HCT116 (cell line): ENCODE measurements at regions not wholly inside any gene's neighbourhood (a gene's known extent, or its start where the extent isn't known, plus 50 kb on each side); places are given as distances from the start of the nearest gene placed in this dataset.

Experiments used
- ATAC-seq: fragments of 200-7000 bp; cut with Tn5 transposase; 2 replicates; pipeline ENCODE4 v1.9.1; 2020; ENCODE audit warnings: mild to moderate bottlenecking, moderate library complexity
- BruUV-seq: library from RNA; stranded (reverse); fragments of 400-500 nt; replicated peaks from 2 replicates; lab custom pipeline; 2021; lab: Mats Ljungman, UMichigan
- CTCF ChIA-PET: fragments of 300-600 bp; sonication (Branson Sonifier 250); formaldehyde crosslinking; loops from one replicate; lab custom pipeline; 2021; ENCODE audit warnings: antibody characterized with exemption; lab: Charles Lee
- POLR2A ChIA-PET: fragments of 300-600, 350-600 bp; sonication (Branson Sonifier 250); formaldehyde crosslinking; loops from one replicate; lab custom pipeline; 2021; ENCODE audit warnings: antibody characterized with exemption; lab: Charles Lee
- RAD21 ChIA-PET, 2 experiments: fragments of 300-600 bp; sonication (Branson Sonifier 250); formaldehyde crosslinking; loops; one replicate each; lab custom pipeline; 2023; ENCODE audit warnings: low total read pairs in 2 of 2; ENCODE audit not compliant: uncharacterized antibody in 2 of 2, unreplicated experiment in 2 of 2, low non-redundant PET in 1 of 2; lab: Charles Lee
- DNase-seq: peaks from one replicate; pipeline ENCODE4 v3.0.0-alpha.2; 2010; ENCODE audit warnings: low read depth, low spot score
- H2AFZ ChIP-seq: fragments of 200-600 bp; shearing (Covaris generic), sonication (generic); 2 replicates; pipeline ENCODE4 v1.6.1; 2017; ENCODE audit warnings: low read depth, mixed run types, mixed read lengths, antibody characterized with exemption, low read length; ENCODE audit not compliant: poor library complexity, severe bottlenecking
- H3K27ac ChIP-seq: 2 replicates; pipeline ENCODE4 v1.5.1; 2012; ENCODE audit warnings: low read depth, low read length
- H3K27me3 ChIP-seq: fragments of 200-600 bp; sonication (generic); 2 replicates; pipeline ENCODE4 v1.6.1; 2016; ENCODE audit warnings: mixed run types, low read length, mixed read lengths; ENCODE audit not compliant: insufficient read depth
- H3K36me3 ChIP-seq, 2 experiments: fragments of 200-500 bp in 1 of 2; fragments of 200-600 bp in 1 of 2; sonication (Bioruptor generic) in 1 of 2; sonication (generic) in 1 of 2; 2 replicates each; pipeline versions ENCODE4 v1.5.1 to v1.6.1; 2014 to 2016; ENCODE audit warnings: low read length in 2 of 2, inconsistent platforms in 1 of 2, mixed read lengths in 1 of 2, mixed run types in 1 of 2; ENCODE audit not compliant: insufficient read depth in 2 of 2, control insufficient read depth in 1 of 2
- H3K4me1 ChIP-seq, 2 experiments: fragments of 200-600 bp in 1 of 2; sonication (generic) in 1 of 2; 2 replicates each; pipeline versions ENCODE4 v1.5.1 to v1.6.1; 2012 to 2017; ENCODE audit warnings: low read length in 2 of 2, inconsistent platforms in 1 of 2, mild to moderate bottlenecking in 1 of 2, mixed read lengths in 1 of 2, mixed run types in 1 of 2, moderate library complexity in 1 of 2; ENCODE audit not compliant: insufficient read depth in 2 of 2, control insufficient read depth in 1 of 2
- H3K4me2 ChIP-seq: fragments of 200-600 bp; sonication (generic); 2 replicates; pipeline ENCODE4 v1.6.1; 2017; ENCODE audit warnings: mixed run types, low read length, mixed read lengths
- H3K4me3 ChIP-seq, 2 experiments: fragments of 200-600 bp in 1 of 2; sonication (generic) in 1 of 2; replicated peaks in 1 of 2; 2 replicates each; pipeline ENCODE4 v1.5.1; 2011 to 2016; ENCODE audit warnings: low read length in 2 of 2, control low read depth in 1 of 2, low read depth in 1 of 2, mild to moderate bottlenecking in 1 of 2, mixed read lengths in 1 of 2, mixed run types in 1 of 2
- H3K79me2 ChIP-seq: fragments of 200-600 bp; sonication (generic); 2 replicates; pipeline ENCODE4 v1.6.1; 2017; ENCODE audit warnings: mild to moderate bottlenecking, mixed run types, low read length, moderate library complexity, mixed read lengths; ENCODE audit not compliant: insufficient read depth
- H3K9ac ChIP-seq: fragments of 200-600 bp; sonication (generic); 2 replicates; pipeline ENCODE4 v1.6.1; 2016; ENCODE audit warnings: low read length, mixed read lengths
- H3K9me2 ChIP-seq: fragments of 200-600 bp; sonication (generic), shearing (Covaris generic); 2 replicates; pipeline ENCODE4 v1.6.1; 2017; ENCODE audit warnings: mixed run types, mild to moderate bottlenecking, moderate library complexity; ENCODE audit not compliant: insufficient read depth
- H3K9me3 ChIP-seq, 2 experiments: fragments of 200-500 bp in 1 of 2; fragments of 200-600 bp in 1 of 2; sonication (Bioruptor generic) in 1 of 2; sonication (generic) in 1 of 2; 2 replicates each; pipeline ENCODE4 v1.6.1; 2014 to 2017; ENCODE audit warnings: low read length in 2 of 2, mixed read lengths in 2 of 2, inconsistent platforms in 1 of 2, low read depth in 1 of 2, mild to moderate bottlenecking in 1 of 2, mixed run types in 1 of 2, moderate library complexity in 1 of 2; ENCODE audit not compliant: control insufficient read depth in 1 of 2, insufficient read depth in 1 of 2
- H4K20me1 ChIP-seq: fragments of 200-600 bp; sonication (generic), shearing (Covaris generic); 2 replicates; pipeline ENCODE4 v1.6.1; 2017; ENCODE audit warnings: mixed run types, mild to moderate bottlenecking, moderate library complexity; ENCODE audit not compliant: insufficient read depth
- ATF3 ChIP-seq: IDR thresholded peaks from 2 replicates; pipeline ENCODE4 v1.6.1; 2012
- CEBPB ChIP-seq: IDR thresholded peaks from 2 replicates; pipeline ENCODE4 v1.6.1; 2012; ENCODE audit warnings: low read depth
- EZH2 ChIP-seq: fragments of 200-600 bp; sonication (generic); IDR thresholded peaks from 2 replicates; pipeline ENCODE4 v1.6.1; 2017; ENCODE audit warnings: antibody characterized with exemption, mixed run types
- EZH2phosphoT487 ChIP-seq: fragments of 200-600 bp; IDR thresholded peaks from 2 replicates; pipeline ENCODE4 v1.6.1; 2018; ENCODE audit warnings: antibody characterized with exemption, borderline replicate concordance
- FOSL1 ChIP-seq: IDR thresholded peaks from 2 replicates; pipeline ENCODE4 v1.6.1; 2012; ENCODE audit warnings: low read depth
- POLR2A ChIP-seq: IDR thresholded peaks from 2 replicates; pipeline ENCODE4 v1.7.0; 2011; ENCODE audit warnings: borderline replicate concordance; ENCODE audit not compliant: insufficient read depth, insufficient read length; ENCODE audit errors: extremely low read depth
- RAD21 ChIP-seq: IDR thresholded peaks from 2 replicates; pipeline ENCODE4 v1.6.1; 2012; ENCODE audit warnings: low read depth, mild to moderate bottlenecking
- SIN3A ChIP-seq: IDR thresholded peaks from 2 replicates; pipeline ENCODE4 v1.6.1; 2012; ENCODE audit warnings: low read depth
- SP1 ChIP-seq: IDR thresholded peaks from 2 replicates; pipeline ENCODE4 v1.6.1; 2012; ENCODE audit warnings: low read depth
- TCF7L2 ChIP-seq: IDR thresholded peaks from 2 replicates; pipeline ENCODE4 v1.7.0; 2011; ENCODE audit warnings: borderline replicate concordance, inconsistent platforms; ENCODE audit not compliant: insufficient read depth, insufficient read length; ENCODE audit errors: extremely low read depth
- YY1 ChIP-seq: IDR thresholded peaks from 2 replicates; pipeline ENCODE4 v1.6.1; 2011; ENCODE audit warnings: low read length, low read depth, moderate library complexity, mild to moderate bottlenecking; ENCODE audit not compliant: insufficient replicate concordance; ENCODE audit errors: extremely low read depth
- ZFX ChIP-seq: fragments of 450-650 bp; IDR thresholded peaks from 2 replicates; pipeline ENCODE4 v1.6.1; 2017
- ZNF274 ChIP-seq: fragments of 200-500 bp; sonication (Bioruptor generic); IDR thresholded peaks from 2 replicates; pipeline ENCODE4 v1.6.1; 2014; ENCODE audit warnings: mild to moderate bottlenecking, low read depth, low read length, inconsistent platforms
- intact Hi-C: fragments of 100-400 bp; cut with micrococcal nuclease; formaldehyde crosslinking; loops from 2 replicates; pipeline ENCODE4 v1.10.0; 2022

DNA sequence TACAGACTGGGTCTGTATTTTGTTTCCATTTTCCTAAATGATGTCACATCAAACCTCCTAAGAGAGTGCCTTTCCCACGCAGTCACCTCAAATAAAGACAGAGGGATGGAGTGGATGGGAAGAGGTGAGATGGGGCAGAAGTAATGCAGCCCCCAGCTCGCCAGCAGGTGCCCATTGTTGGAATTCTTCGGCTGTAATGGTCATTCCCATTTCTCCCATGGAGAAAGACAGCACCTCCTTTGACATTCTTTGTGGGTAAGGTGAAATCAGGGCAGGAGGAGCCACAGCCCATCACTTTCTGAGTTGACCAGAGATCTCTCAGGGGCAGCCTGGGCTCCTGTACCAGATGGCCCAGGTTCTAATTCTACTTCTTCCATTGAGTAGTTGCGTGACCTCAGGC lies 84.4 kb upstream of the NR2F2 start:
- intact Hi-C loops: no loop called here
- Histone ChIP-seq H3K9me2 (no peaks in the 10 kb centered on the region), H3K27ac (no peak overlapping the region), H3K36me3 (no peaks in the 10 kb centered on the region; a peak in 1 of 4 replicates), H3K27me3 (no peaks in the 10 kb centered on the region), H3K9ac (no peak overlapping the region), H3K4me3 (no peak overlapping the region), H3K79me2 (no peaks in the 10 kb centered on the region), H3K9me3 (no peaks in the 10 kb centered on the region), H3K4me1 (peaks cover 0 to 4% of the 10 kb centered on the region in 2 experiments; a peak in 2 of 4 replicates), H2AFZ (no peak overlapping the region), H3K4me2 (no peak overlapping the region), H4K20me1 (no peaks in the 10 kb centered on the region)
- no TSS peak for BruUV-seq
- ChIA-PET RAD21 (no interaction called here), POLR2A (no interaction called here), CTCF (no interaction called here)
- TF ChIP-seq POLR2A: no peak
- TF ChIP-seq RAD21: no peak
- no peak for TF ChIP-seq SP1
- no peak for TF ChIP-seq ATF3
- TF ChIP-seq TCF7L2: no peak
- TF ChIP-seq EZH2phosphoT487: no peak
- no peak for TF ChIP-seq CEBPB
- TF ChIP-seq ZNF274: no peak
- no peak for TF ChIP-seq FOSL1
- TF ChIP-seq SIN3A: no peak
- no peak for TF ChIP-seq EZH2
- no peak for TF ChIP-seq ZFX
- TF ChIP-seq YY1: no peak
- DNase-seq (no peak), ATAC-seq (no peak)
